ENCODE measurements at regions not wholly inside any gene's neighbourhood (a gene's known extent, or its start where the extent isn't known, plus 50 kb on each side); places are given as distances from the start of the nearest gene placed in this dataset.
"Not testable (repeated sequence)": the region's sequence is repeated elsewhere in the genome, so short reads cannot be mapped to it uniquely, and the experiment has no call there.

DNA sequence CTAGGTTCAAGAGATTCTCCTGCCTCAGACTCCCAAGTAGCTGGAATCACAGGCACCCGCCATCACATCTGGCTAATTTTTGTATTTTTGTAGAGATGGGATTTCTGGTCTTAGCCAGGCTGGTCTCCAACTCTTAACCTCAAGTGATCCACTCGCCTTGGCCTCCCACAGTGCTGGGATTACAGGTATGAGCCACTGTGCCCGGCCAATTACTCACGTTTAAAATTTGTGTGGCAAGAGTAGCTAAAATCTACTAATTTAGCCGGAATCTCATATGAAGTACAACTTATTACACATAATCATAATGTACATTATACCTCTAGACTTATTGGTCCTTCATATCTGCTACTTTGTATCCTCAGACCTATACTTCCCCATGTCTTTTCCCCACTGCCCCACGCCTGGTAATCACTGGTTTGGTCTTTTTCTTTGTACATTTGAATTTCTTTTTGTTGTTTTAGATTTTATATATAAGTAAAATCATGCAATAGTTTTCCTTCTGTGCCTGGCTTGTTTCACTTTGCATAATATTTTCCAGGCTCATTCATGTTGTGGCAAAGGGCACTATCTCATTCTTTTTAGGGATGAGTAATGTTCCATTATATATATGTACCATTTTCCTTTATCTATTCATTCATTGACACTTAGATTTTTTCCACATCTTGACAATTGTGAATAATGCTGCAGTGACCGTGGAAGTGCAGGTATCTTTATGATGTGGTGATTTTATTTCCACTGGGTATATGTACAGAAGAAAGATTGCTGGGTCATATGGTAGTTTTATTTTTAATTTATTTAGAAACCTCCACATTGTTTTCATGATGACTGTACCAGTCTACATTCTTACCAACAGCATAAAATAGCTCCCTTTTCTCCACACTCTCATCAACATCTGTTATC, 605.0 kb upstream of the CBLB start:
- DNase-seq (ENCODE audit: low read depth in 1 of 2, low spot score in 1 of 2): no peak
- no peak for TF ChIP-seq JUND (IDR thresholded peaks at IDR 0.05; ENCODE audit: low read depth)
- in situ Hi-C loops (cut with HindIII; ENCODE audit: low pct_unique_long_range_greater_than_20kb, low sequenced_read_pairs): no loop called here

- in situ Hi-C loops (cut with HindIII; ENCODE audit: low pct_unique_long_range_greater_than_20kb, low sequenced_read_pairs): no loop called here
- no peak for DNase-seq (ENCODE audit: low read depth in 1 of 2, low spot score in 1 of 2)
- TF ChIP-seq JUND (IDR thresholded peaks at IDR 0.05; ENCODE audit: low read depth): no peak
Observed at GRCh38 chr3:106482451-106482850, 613.6 kb upstream of the CBLB start.

DNA sequence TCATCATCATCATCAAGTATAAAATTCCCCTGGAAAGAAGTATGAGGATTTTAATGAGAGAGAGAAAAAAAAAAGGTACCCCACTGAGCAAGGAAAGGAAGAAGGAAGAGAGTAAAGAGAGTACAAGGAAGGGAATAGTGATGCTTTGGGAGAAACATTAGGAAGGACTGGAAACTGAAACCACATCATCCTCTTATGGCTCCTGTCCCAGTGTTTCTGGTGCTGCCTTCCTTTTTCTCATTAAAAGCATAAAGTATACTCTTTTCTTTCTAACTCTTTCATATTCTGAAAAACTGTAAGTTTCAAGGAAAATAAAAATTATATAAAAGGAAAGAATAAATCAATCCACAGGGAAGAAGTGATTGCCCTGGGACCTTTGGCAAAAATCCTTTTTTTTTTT, 616.4 kb upstream of the CBLB start:
- in situ Hi-C loops (cut with HindIII; ENCODE audit: low pct_unique_long_range_greater_than_20kb, low sequenced_read_pairs): no loop called here
- no peak for TF ChIP-seq JUND (IDR thresholded peaks at IDR 0.05; ENCODE audit: low read depth)
- no peak for DNase-seq (ENCODE audit: low read depth in 1 of 2, low spot score in 1 of 2)

GRCh38 chr3:106485802-106486201, 617.0 kb upstream of the CBLB start:
- TF ChIP-seq JUND (IDR thresholded peaks at IDR 0.05; ENCODE audit: low read depth): no peak
- in situ Hi-C loops (cut with HindIII; ENCODE audit: low pct_unique_long_range_greater_than_20kb, low sequenced_read_pairs): no loop called here
- DNase-seq (ENCODE audit: low read depth in 1 of 2, low spot score in 1 of 2): no peak

DNA sequence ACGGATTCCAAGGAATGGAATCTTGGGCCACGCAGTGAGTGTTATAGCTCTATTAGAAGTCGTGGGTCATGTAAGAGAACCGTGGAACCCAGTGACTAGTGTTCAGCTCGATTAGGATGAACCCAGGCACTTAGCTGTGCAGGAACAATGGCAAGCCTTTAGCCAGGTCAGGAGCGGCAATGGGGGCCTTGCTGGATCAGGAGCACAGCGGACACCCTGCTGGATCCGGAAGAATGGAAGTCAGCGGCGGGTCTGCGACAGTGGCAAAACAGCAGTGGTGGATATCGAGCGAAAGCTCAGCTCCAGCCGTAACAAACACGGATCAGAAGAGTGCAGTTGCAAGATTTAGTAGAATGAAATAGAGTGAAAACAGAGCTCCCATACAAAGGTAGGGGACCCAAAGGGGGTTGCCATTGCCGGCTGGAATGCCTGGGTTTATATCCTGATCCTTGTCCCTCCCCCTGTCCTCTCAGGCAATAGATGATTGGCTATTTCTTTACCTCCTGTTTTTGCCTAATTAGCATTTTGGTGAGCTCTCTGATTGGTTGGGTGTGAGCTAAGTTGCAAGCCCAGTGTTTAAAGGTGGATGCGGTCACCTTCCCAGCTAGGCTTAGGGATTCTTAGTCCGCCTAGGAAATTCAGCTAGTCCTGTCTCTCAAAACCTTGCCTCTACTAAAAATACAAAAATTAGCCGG, 618.3 kb upstream of the CBLB start:
- in situ Hi-C loops (cut with HindIII; ENCODE audit: low pct_unique_long_range_greater_than_20kb, low sequenced_read_pairs); DNase-seq (ENCODE audit: low read depth in 1 of 2, low spot score in 1 of 2): not testable (repeated sequence)

DNA sequence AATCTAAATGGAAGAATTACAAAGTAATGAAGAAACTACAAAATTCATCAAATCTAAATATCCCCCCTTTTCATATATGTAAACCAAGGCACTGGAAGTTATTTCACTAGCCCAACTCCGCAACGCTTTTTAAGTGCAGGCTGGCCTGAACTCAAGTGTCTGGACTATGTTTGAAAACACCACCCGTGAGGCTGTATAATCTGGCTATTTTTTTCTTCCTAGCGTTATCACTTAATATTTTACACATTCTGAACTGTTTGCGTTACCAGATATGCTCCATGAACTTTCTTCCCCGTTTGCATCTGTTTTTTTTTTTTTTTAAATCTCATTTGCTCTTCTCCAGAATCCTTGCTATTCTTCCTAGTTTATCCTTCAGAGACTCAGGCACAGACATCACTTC, 619.5 kb upstream of the CBLB start:
- in situ Hi-C loops (cut with HindIII; ENCODE audit: low pct_unique_long_range_greater_than_20kb, low sequenced_read_pairs): no loop called here
- DNase-seq (ENCODE audit: low read depth in 1 of 2, low spot score in 1 of 2): no peak

DNA sequence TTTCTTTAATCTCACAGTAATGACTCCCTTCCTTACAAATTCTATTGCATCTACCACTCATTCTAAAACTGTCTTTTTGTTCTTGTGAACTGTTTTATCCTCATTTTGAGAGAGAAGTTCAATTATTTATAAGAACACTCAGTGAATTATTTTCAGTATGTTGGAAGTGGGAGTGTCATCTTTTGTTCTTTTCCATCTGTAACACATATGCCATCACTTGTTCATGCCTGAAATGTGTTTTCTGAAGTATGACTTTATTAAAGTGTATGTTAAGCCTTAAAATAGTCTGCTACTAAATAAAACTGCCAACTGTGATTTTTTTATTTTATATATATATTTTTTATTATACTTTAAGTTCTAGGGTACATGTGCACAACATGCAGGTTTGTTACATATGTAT, 623.0 kb upstream of the CBLB start:
- in situ Hi-C loops (cut with HindIII; ENCODE audit: low pct_unique_long_range_greater_than_20kb, low sequenced_read_pairs): no loop called here
- no peak for DNase-seq (ENCODE audit: low read depth in 1 of 2, low spot score in 1 of 2)
- no peak for TF ChIP-seq JUND (IDR thresholded peaks at IDR 0.05; ENCODE audit: low read depth)

More for the DNA sequence above, 619.5 kb upstream of the CBLB start:
- no peak for TF ChIP-seq JUND (IDR thresholded peaks at IDR 0.05; ENCODE audit: low read depth)

GRCh38 chr3:106508331-106508893, 639.6 kb upstream of the CBLB start:
- in situ Hi-C loops (cut with HindIII; ENCODE audit: low pct_unique_long_range_greater_than_20kb, low sequenced_read_pairs): no loop called here
- TF ChIP-seq JUND (IDR thresholded peaks at IDR 0.05; ENCODE audit: low read depth): no peak
- no peak for DNase-seq (ENCODE audit: low read depth in 1 of 2, low spot score in 1 of 2)

DNA sequence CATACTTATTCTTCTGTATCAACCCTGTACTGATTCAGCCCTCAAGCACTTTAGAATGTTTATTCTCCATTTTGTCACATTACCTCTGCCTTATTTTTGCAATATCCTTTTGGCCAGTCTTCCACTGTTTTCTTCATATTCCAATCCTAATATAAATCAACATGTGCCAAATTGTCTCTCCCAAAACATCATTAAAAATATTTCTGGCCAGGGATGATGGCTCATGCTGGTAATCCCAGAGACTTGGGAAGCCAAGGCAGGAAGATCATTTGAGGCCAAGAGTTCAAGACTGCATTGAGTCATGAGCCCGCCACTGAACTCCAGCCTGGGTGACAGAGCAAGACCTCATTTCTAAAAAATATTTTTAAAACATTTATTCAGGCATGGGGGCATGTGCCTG, 641.4 kb upstream of the CBLB start:
- no peak for DNase-seq (ENCODE audit: low read depth in 1 of 2, low spot score in 1 of 2)

DNA sequence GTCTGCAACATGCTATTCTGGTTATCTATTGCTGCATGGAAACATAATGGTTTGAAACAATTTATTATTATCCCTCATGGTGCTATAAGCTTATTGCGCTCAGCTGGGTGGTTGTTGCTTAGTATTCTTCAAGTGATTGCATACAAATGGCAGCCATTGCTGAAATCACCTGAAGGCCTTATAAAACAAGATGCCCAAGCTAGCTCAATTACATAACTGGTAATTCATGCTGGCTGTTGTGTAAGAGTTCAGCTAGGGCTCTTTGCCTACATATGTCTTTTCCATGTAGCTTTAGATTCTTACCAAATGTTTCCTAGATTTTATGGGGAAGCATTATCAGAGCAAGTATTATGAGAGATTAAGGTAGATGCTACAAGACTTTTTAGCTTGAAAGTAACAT, 644.0 kb upstream of the CBLB start:
- in situ Hi-C loops (cut with HindIII; ENCODE audit: low pct_unique_long_range_greater_than_20kb, low sequenced_read_pairs): no loop called here
- TF ChIP-seq JUND (IDR thresholded peaks at IDR 0.05; ENCODE audit: low read depth): no peak
- DNase-seq (ENCODE audit: low read depth in 1 of 2, low spot score in 1 of 2): no peak

More for the DNA sequence above, 641.4 kb upstream of the CBLB start:
- TF ChIP-seq JUND (IDR thresholded peaks at IDR 0.05; ENCODE audit: low read depth): no peak
- in situ Hi-C loops (cut with HindIII; ENCODE audit: low pct_unique_long_range_greater_than_20kb, low sequenced_read_pairs): no loop called here

DNA sequence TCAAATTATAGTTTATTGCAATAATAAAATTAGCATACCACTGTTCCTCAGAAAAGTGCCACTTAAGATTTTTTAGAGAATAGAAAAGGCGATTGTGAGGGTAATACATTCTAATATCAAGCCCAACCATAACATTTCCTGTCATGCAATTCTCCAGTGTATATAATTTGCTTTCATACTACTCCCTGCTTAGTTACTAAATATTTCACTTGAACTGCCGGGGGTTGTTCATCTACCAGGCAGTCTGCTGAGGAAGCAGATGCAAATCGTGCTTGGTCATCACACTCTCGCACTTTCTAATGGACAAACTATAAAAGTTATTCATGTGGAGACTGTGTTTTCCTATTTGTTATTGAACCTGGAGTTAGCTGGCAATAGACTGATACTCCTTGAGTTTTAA, 645.6 kb upstream of the CBLB start:
- in situ Hi-C loops (cut with HindIII; ENCODE audit: low pct_unique_long_range_greater_than_20kb, low sequenced_read_pairs): no loop called here
- no peak for DNase-seq (ENCODE audit: low read depth in 1 of 2, low spot score in 1 of 2)
- TF ChIP-seq JUND (IDR thresholded peaks at IDR 0.05; ENCODE audit: low read depth): no peak

GRCh38 chr3:106518516-106518915, 649.7 kb upstream of the CBLB start:
- TF ChIP-seq JUND (IDR thresholded peaks at IDR 0.05; ENCODE audit: low read depth): no peak
- in situ Hi-C loops (cut with HindIII; ENCODE audit: low pct_unique_long_range_greater_than_20kb, low sequenced_read_pairs): no loop called here
- DNase-seq (ENCODE audit: low read depth in 1 of 2, low spot score in 1 of 2): no peak

DNA sequence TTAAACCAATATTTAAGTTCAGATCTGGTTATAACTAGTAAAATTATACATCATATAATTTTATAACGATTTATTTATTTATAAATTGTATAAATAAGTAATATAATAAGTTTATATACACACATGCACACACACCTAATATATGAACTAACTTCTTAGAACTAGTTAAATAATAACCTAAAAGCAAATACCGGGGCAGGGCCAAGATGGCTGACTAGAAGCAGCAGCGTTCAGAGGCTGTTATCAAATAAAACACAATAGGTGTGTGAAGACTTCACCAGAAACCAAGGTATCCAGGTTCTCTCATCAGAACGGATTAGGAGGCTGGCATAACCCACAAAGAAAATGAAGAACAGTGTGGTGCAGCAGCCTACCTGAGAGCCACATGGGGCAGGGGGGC, 653.6 kb upstream of the CBLB start:
- DNase-seq (ENCODE audit: low read depth in 1 of 2, low spot score in 1 of 2): no peak
- in situ Hi-C loops (cut with HindIII; ENCODE audit: low pct_unique_long_range_greater_than_20kb, low sequenced_read_pairs): no loop called here
- no peak for TF ChIP-seq JUND (IDR thresholded peaks at IDR 0.05; ENCODE audit: low read depth)
